HepG2 (cell line): ENCODE measurements at regions not wholly inside any gene's neighbourhood (a gene's known extent, or its start where the extent isn't known, plus 50 kb on each side); places are given as distances from the start of the nearest gene placed in this dataset.
A peak's percentile ranks its signal among the peaks of the same experiment; 100 is the strongest.

Experiments used
- ATAC-seq: fragments of 200-7000 bp; cut with Tn5 transposase; 3 replicates; pipeline ENCODE4 v1.9.1; 2020; ENCODE audit warnings: mild to moderate bottlenecking, moderate library complexity
- BruUV-seq: library from RNA; stranded (reverse); fragments of 400-500 nt; replicated peaks from 2 replicates; lab custom pipeline; 2021; lab: Mats Ljungman, UMichigan
- CTCF ChIA-PET: fragments of 300-600 bp; formaldehyde crosslinking; extraction: SDS; loops from one replicate; lab custom pipeline; 2021; ENCODE audit warnings: low total read pairs, inconsistent platforms, low intra/inter-chr PET ratio; lab: Yijun Ruan, JAX
- POLR2A ChIA-PET: fragments of 350-600 bp; sonication (Branson Sonifier 250); formaldehyde crosslinking; loops from one replicate; lab custom pipeline; 2020; ENCODE audit warnings: antibody characterized with exemption, inconsistent platforms; lab: Yijun Ruan, JAX
- DNase-seq: peaks from one replicate; pipeline ENCODE4 v3.0.0-alpha.2; 2015; ENCODE audit warnings: low spot score
- FAIRE-seq: peaks from 3 replicates; lab custom pipeline; 2011; peaks lifted over from hg19 to GRCh38; lab: Jason Lieb, UNC
- H2AFZ ChIP-seq: one replicate; pipeline ENCODE4 v1.6.1; 2011; ENCODE audit warnings: low read length, inconsistent platforms
- H3K27ac ChIP-seq: fragments of 300-600 bp; 3 replicates; pipeline ENCODE4 v1.8.0; 2011; ENCODE audit warnings: mixed run types, mild to moderate bottlenecking, mixed read lengths, low read length, inconsistent platforms; ENCODE audit not compliant: insufficient read depth; ENCODE audit errors: extremely low read length
- H3K27me3 ChIP-seq, 2 experiments: fragments of 200-600 bp in 1 of 2; 2 replicates in 1 of 2; 3 replicates in 1 of 2; pipeline versions ENCODE4 v1.6.0 to v1.8.0; 2011; ENCODE audit warnings: low read length in 2 of 2, mild to moderate bottlenecking in 2 of 2, moderate library complexity in 2 of 2, inconsistent platforms in 1 of 2; ENCODE audit not compliant: insufficient read depth in 2 of 2, control insufficient read depth in 1 of 2
- H3K36me3 ChIP-seq, 2 experiments: fragments of 200-600 bp in 1 of 2; replicated peaks in 1 of 2; 2 replicates in 1 of 2; 3 replicates in 1 of 2; pipeline versions ENCODE4 v1.5.1 to v1.8.0; 2011; ENCODE audit warnings: low read length in 2 of 2, inconsistent platforms in 1 of 2; ENCODE audit not compliant: insufficient read depth in 2 of 2, control insufficient read depth in 1 of 2
- H3K4me1 ChIP-seq: 2 replicates; pipeline ENCODE4 v1.5.1; 2012; ENCODE audit warnings: low read length, inconsistent platforms; ENCODE audit not compliant: insufficient read depth
- H3K4me2 ChIP-seq: 2 replicates; pipeline ENCODE4 v1.6.0; 2011; ENCODE audit warnings: low read depth, low read length, inconsistent platforms
- H3K4me3 ChIP-seq, 3 experiments: fragments of 200-600 bp in 1 of 3; sonication (generic), shearing (Covaris generic) in 1 of 3; replicated peaks in 1 of 3; 2 replicates each; pipeline ENCODE4 v1.5.1; 2011 to 2016; ENCODE audit warnings: low read length in 3 of 3, inconsistent platforms in 2 of 3, low read depth in 2 of 3, mild to moderate bottlenecking in 2 of 3, control low read depth in 1 of 3, mixed read lengths in 1 of 3; ENCODE audit not compliant: insufficient read depth in 1 of 3
- H3K79me2 ChIP-seq: one replicate; pipeline ENCODE4 v1.6.1; 2011; ENCODE audit warnings: low read length, inconsistent platforms; ENCODE audit not compliant: insufficient read depth
- H3K9ac ChIP-seq: 2 replicates; pipeline ENCODE4 v1.6.0; 2011; ENCODE audit warnings: mild to moderate bottlenecking, low read depth, low read length, inconsistent platforms; ENCODE audit not compliant: insufficient read depth
- H3K9me3 ChIP-seq: 2 replicates; pipeline ENCODE4 v1.5.1; 2012; ENCODE audit warnings: mild to moderate bottlenecking, low read length
- H4K20me1 ChIP-seq: 2 replicates; pipeline ENCODE4 v1.6.0; 2011; ENCODE audit warnings: inconsistent platforms, mild to moderate bottlenecking, low read length, moderate library complexity; ENCODE audit not compliant: insufficient read depth
- ASH2L ChIP-seq: fragments of 300-600, 200-600 bp; sonication (generic); IDR thresholded peaks from 2 replicates; pipeline ENCODE4 v1.7.0; 2017; ENCODE audit warnings: low read depth, mild to moderate bottlenecking, moderate library complexity, mixed read lengths, low read length; ENCODE audit not compliant: insufficient read length
- CBFB ChIP-seq: sonication (generic); formaldehyde crosslinking; IDR thresholded peaks from 2 replicates; pipeline ENCODE4 v1.4.0; 2020; ENCODE audit warnings: missing genetic modification reagents
- CEBPG ChIP-seq: IDR thresholded peaks from 2 replicates; pipeline ENCODE4 v1.6.1; 2016
- HNRNPUL1 ChIP-seq: fragments of 200-400 bp; formaldehyde crosslinking; IDR thresholded peaks from 2 replicates; pipeline ENCODE4 v1.6.1; 2017; ENCODE audit warnings: low read depth, mild to moderate bottlenecking, low read length, moderate library complexity
- HOXA5 ChIP-seq: sonication (generic); formaldehyde crosslinking; IDR thresholded peaks from 2 replicates; pipeline ENCODE4 v1.4.0; 2020; ENCODE audit warnings: missing genetic modification reagents
- NCOA5 ChIP-seq: sonication (generic); formaldehyde crosslinking; IDR thresholded peaks from 2 replicates; pipeline ENCODE4 v1.4.0; 2020; ENCODE audit warnings: missing genetic modification reagents
- NFIC ChIP-seq: IDR thresholded peaks from 2 replicates; pipeline ENCODE4 v1.6.1; 2012; ENCODE audit warnings: mild to moderate bottlenecking, low read length, inconsistent platforms
- POGZ ChIP-seq: sonication (generic); formaldehyde crosslinking; IDR thresholded peaks from 2 replicates; pipeline ENCODE4 v1.4.0; 2020; ENCODE audit warnings: mild to moderate bottlenecking, missing genetic modification reagents
- RARA ChIP-seq: IDR thresholded peaks from 2 replicates; pipeline ENCODE4 v1.6.1; 2016; ENCODE audit warnings: missing genetic modification reagents, missing compliant biosample characterization
- SAP130 ChIP-seq: IDR thresholded peaks from 2 replicates; pipeline ENCODE4 v1.6.1; 2016; ENCODE audit warnings: low read depth
- SMAD3 ChIP-seq: sonication (generic); formaldehyde crosslinking; IDR thresholded peaks from 2 replicates; pipeline ENCODE4 v1.4.0; 2020; ENCODE audit warnings: missing genetic modification reagents
- SOX5 ChIP-seq: IDR thresholded peaks from 2 replicates; pipeline ENCODE4 v1.6.1; 2016; ENCODE audit warnings: borderline replicate concordance
- ZMYM4 ChIP-seq: sonication (generic); formaldehyde crosslinking; IDR thresholded peaks from 2 replicates; pipeline ENCODE4 v1.8.1; 2023; ENCODE audit warnings: mild to moderate bottlenecking, missing genetic modification reagents
- WGBS: methylation state at CpG from one replicate; pipeline ENCODE4 v1.1.6; 2017; ENCODE audit warnings: low lambda C conversion rate; 5-methylcytosine and 5-hydroxymethylcytosine counted together
- in situ Hi-C: cut with HindIII; loops from 2 replicates; pipeline ENCODE4 v1.10.0; 2017; ENCODE audit warnings: low pct_unique_long_range_greater_than_20kb; ENCODE audit not compliant: extremely low pct_ligation_motif_present
- intact Hi-C: fragments of 100-400 bp; cut with micrococcal nuclease; formaldehyde crosslinking; loops from one replicate; pipeline ENCODE4 v1.10.0; 2022; ENCODE audit not compliant: unreplicated experiment
- TF ChIP-seq, protein P1 (sequence below): IDR thresholded peaks from 2 replicates; pipeline ENCODE4 v1.4.0; 2020; ENCODE audit warnings: mild to moderate bottlenecking, missing genetic modification reagents
- TF ChIP-seq, protein P2 (sequence below): sonication (generic); formaldehyde crosslinking; IDR thresholded peaks from 2 replicates; pipeline ENCODE4 v1.4.0; 2020; ENCODE audit warnings: missing genetic modification reagents, mild to moderate bottlenecking, borderline replicate concordance
- TF ChIP-seq, protein P3 (sequence below): IDR thresholded peaks from 2 replicates; pipeline ENCODE4 v1.6.1; 2016; ENCODE audit warnings: mild to moderate bottlenecking
- TF ChIP-seq, protein P4 (sequence below): IDR thresholded peaks from 2 replicates; pipeline ENCODE4 v1.6.1; 2012; ENCODE audit warnings: low read depth, low read length, improper control_type of control experiment

DNA sequence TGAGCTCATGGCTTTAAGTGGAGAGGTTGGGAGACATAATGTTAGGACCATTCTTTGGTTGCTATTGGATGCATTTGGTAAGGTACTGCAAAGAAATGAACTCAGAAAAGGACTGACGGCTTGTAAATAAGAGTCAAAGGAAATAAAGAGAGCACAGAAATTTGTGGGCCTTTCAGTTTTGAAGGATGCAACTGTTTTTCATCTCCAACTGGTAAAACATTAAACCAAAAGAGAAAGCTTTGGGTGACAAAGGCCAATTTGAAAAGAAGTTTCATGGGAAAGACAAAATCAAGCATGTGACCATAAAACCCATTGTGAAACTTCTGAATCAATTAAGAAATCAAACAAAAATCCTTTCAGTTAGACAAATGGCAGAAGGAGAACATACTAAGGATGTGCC is 77.8 kb upstream of the SPOPL start:
- no peaks in the 10 kb centered on the region for H3K27me3 ChIP-seq
- peak overlapping the region in 2 of 3 experiments; percentile 4 to 29; a peak in 3 of 6 replicates for H3K4me3 ChIP-seq
- in situ Hi-C loops (no loop called here), intact Hi-C loops (no loop called here)
- H3K4me2 ChIP-seq = peak overlapping the region; percentile 54
- ATAC-seq (peak; percentile 58; the same call in 2 of the 3 replicates), FAIRE-seq (no peak), DNase-seq (peak; percentile 67)
- H4K20me1 ChIP-seq = no peaks in the 10 kb centered on the region
- ChIA-PET CTCF (no interaction called here), POLR2A (interaction anchor here (0.7 to 4.7 kb wide), 7 partner anchors 14 to 482 kb away, joined by 3 to 27 read pairs (median 3); partner anchors contain the start of gene HNMT)
- peak overlapping the region; percentile 57 for H2AFZ ChIP-seq
- BruUV-seq = no TSS peak
- H3K9ac ChIP-seq = no peak overlapping the region
- no peaks in the 10 kb centered on the region; a peak in 1 of 5 replicates for H3K36me3 ChIP-seq
- H3K4me1 ChIP-seq = peaks cover 50% of the 10 kb centered on the region
- 21% methylated on average over 1 of the region's 1 CpG for WGBS
- H3K9me3 ChIP-seq = peaks cover 11% of the 10 kb centered on the region; the same call in 1 of the 2 replicates
- no peaks in the 10 kb centered on the region for H3K79me2 ChIP-seq
- peak overlapping the region; percentile 41 for H3K27ac ChIP-seq
- TF ChIP-seq SOX5 (peak; percentile 74; the same call in 1 of the 2 replicates), HOXA5 (no peak), SMAD3 (CRISPR knock-in tag) (0 out of 2 replicates have a peak, but pooled peaks have one; percentile 43), RARA (CRISPR knock-in tag) (peak; percentile 23; the same call in 1 of the 2 replicates), NFIC (0 out of 2 replicates have a peak, but pooled peaks have one; percentile 39), ASH2L (peak; percentile 64), ZMYM4 (peak; percentile 43; the same call in 1 of the 2 replicates), HNRNPUL1 (0 out of 2 replicates have a peak, but pooled peaks have one; percentile 20), POGZ (CRISPR knock-in tag) (peak; percentile 48), NCOA5 (no peak), CBFB (CRISPR knock-in tag) (no peak), SAP130 (0 out of 2 replicates have a peak, but pooled peaks have one; percentile 11), CEBPG (CRISPR knock-in tag) (peak; percentile 22; the same call in 1 of the 2 replicates)
- TF ChIP-seq, protein P1, sequence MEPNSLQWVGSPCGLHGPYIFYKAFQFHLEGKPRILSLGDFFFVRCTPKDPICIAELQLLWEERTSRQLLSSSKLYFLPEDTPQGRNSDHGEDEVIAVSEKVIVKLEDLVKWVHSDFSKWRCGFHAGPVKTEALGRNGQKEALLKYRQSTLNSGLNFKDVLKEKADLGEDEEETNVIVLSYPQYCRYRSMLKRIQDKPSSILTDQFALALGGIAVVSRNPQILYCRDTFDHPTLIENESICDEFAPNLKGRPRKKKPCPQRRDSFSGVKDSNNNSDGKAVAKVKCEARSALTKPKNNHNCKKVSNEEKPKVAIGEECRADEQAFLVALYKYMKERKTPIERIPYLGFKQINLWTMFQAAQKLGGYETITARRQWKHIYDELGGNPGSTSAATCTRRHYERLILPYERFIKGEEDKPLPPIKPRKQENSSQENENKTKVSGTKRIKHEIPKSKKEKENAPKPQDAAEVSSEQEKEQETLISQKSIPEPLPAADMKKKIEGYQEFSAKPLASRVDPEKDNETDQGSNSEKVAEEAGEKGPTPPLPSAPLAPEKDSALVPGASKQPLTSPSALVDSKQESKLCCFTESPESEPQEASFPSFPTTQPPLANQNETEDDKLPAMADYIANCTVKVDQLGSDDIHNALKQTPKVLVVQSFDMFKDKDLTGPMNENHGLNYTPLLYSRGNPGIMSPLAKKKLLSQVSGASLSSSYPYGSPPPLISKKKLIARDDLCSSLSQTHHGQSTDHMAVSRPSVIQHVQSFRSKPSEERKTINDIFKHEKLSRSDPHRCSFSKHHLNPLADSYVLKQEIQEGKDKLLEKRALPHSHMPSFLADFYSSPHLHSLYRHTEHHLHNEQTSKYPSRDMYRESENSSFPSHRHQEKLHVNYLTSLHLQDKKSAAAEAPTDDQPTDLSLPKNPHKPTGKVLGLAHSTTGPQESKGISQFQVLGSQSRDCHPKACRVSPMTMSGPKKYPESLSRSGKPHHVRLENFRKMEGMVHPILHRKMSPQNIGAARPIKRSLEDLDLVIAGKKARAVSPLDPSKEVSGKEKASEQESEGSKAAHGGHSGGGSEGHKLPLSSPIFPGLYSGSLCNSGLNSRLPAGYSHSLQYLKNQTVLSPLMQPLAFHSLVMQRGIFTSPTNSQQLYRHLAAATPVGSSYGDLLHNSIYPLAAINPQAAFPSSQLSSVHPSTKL (CRISPR knock-in tag) = peak; percentile 66
- TF ChIP-seq, protein P2, sequence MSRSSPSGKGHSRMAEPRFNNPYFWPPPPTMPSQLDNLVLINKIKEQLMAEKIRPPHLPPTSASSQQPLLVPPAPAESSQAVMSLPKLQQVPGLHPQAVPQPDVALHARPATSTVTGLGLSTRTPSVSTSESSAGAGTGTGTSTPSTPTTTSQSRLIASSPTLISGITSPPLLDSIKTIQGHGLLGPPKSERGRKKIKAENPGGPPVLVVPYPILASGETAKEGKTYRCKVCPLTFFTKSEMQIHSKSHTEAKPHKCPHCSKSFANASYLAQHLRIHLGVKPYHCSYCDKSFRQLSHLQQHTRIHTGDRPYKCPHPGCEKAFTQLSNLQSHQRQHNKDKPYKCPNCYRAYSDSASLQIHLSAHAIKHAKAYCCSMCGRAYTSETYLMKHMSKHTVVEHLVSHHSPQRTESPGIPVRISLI (CRISPR knock-in tag) = no peak
- TF ChIP-seq, protein P3, sequence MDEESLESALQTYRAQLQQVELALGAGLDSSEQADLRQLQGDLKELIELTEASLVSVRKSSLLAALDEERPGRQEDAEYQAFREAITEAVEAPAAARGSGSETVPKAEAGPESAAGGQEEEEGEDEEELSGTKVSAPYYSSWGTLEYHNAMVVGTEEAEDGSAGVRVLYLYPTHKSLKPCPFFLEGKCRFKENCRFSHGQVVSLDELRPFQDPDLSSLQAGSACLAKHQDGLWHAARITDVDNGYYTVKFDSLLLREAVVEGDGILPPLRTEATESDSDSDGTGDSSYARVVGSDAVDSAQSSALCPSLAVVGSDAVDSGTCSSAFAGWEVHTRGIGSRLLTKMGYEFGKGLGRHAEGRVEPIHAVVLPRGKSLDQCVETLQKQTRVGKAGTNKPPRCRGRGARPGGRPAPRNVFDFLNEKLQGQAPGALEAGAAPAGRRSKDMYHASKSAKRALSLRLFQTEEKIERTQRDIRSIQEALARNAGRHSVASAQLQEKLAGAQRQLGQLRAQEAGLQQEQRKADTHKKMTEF (CRISPR knock-in tag) = peak; percentile 19; the same call in 1 of the 2 replicates
- TF ChIP-seq, protein P4, sequence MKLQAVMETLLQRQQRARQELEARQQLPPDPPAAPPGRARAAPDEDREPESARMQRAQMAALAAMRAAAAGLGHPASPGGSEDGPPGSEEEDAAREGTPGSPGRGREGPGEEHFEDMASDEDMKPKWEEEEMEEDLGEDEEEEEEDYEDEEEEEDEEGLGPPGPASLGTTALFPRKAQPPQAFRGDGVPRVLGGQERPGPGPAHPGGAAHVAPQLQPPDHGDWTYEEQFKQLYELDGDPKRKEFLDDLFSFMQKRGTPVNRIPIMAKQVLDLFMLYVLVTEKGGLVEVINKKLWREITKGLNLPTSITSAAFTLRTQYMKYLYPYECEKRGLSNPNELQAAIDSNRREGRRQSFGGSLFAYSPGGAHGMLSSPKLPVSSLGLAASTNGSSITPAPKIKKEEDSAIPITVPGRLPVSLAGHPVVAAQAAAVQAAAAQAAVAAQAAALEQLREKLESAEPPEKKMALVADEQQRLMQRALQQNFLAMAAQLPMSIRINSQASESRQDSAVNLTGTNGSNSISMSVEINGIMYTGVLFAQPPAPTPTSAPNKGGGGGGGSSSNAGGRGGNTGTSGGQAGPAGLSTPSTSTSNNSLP = peak; percentile 38; the same call in 1 of the 2 replicates
